HepG2 (cell line): ENCODE measurements at regions not wholly inside any gene's neighbourhood (a gene's known extent, or its start where the extent isn't known, plus 50 kb on each side); places are given as distances from the start of the nearest gene placed in this dataset.
A peak's percentile ranks its signal among the peaks of the same experiment; 100 is the strongest.

Experiments
- CEBPB ChIP-seq: IDR thresholded peaks from 2 replicates; pipeline ENCODE4 v1.6.1; 2011; ENCODE audit warnings: low read depth, low read length, improper control_type of control experiment, borderline replicate concordance
- FLYWCH1 ChIP-seq: sonication (generic); formaldehyde crosslinking; IDR thresholded peaks from 2 replicates; pipeline ENCODE4 v1.8.1; 2023; ENCODE audit warnings: mild to moderate bottlenecking, missing genetic modification reagents
- PAF1 ChIP-seq: IDR thresholded peaks from 2 replicates; pipeline ENCODE4 v1.6.1; 2016; ENCODE audit warnings: missing genetic modification reagents, missing compliant biosample characterization
- SP5 ChIP-seq: IDR thresholded peaks from 2 replicates; pipeline ENCODE4 v1.6.1; 2016; ENCODE audit warnings: low read depth, borderline replicate concordance
- SPEN ChIP-seq: sonication (generic); formaldehyde crosslinking; IDR thresholded peaks from 2 replicates; pipeline ENCODE4 v1.5.1; 2020; ENCODE audit warnings: low read depth, mild to moderate bottlenecking, missing genetic modification reagents
- SRSF1 ChIP-seq: fragments of 200-400 bp; formaldehyde crosslinking; optimal IDR thresholded peaks from 2 replicates; pipeline ENCODE3; 2017; ENCODE audit warnings: mild to moderate bottlenecking, low read depth, low read length, moderate library complexity
- ZMYM3 ChIP-seq: sonication (generic); formaldehyde crosslinking; IDR thresholded peaks from 2 replicates; pipeline ENCODE4 v1.5.1; 2020; ENCODE audit warnings: mild to moderate bottlenecking, missing genetic modification reagents
- ZNF510 ChIP-seq: sonication (generic); formaldehyde crosslinking; IDR thresholded peaks from 2 replicates; pipeline ENCODE4 v1.4.0; 2020; ENCODE audit warnings: low read depth, mild to moderate bottlenecking, missing genetic modification reagents
- ZNF615 ChIP-seq: sonication (generic); formaldehyde crosslinking; IDR thresholded peaks from 2 replicates; pipeline ENCODE4 v1.5.0; 2020; ENCODE audit warnings: mild to moderate bottlenecking, missing genetic modification reagents, borderline replicate concordance
- ZNF7 ChIP-seq: IDR thresholded peaks from 2 replicates; pipeline ENCODE4 v1.6.1; 2016; ENCODE audit warnings: missing biosample characterization, missing genetic modification reagents
- ZNF841 ChIP-seq: sonication (generic); formaldehyde crosslinking; IDR thresholded peaks from 2 replicates; pipeline ENCODE4 v1.8.1; 2023; ENCODE audit warnings: missing genetic modification reagents, borderline replicate concordance
- ZNF883 ChIP-seq: sonication (generic); formaldehyde crosslinking; IDR thresholded peaks from 2 replicates; pipeline ENCODE4 v1.5.1; 2020; ENCODE audit warnings: mild to moderate bottlenecking, missing genetic modification reagents; ENCODE audit errors: not compliant biosample characterization
- TF ChIP-seq, protein P1 (sequence below): sonication (generic); formaldehyde crosslinking; IDR thresholded peaks from 2 replicates; pipeline ENCODE4 v1.4.0; 2020; ENCODE audit warnings: mild to moderate bottlenecking, missing genetic modification reagents
- TF ChIP-seq, protein P2 (sequence below): sonication (generic); formaldehyde crosslinking; conservative IDR thresholded peaks from 2 replicates; pipeline ENCODE4 v1.8.0; 2022; ENCODE audit warnings: low read depth, missing genetic modification reagents
- TF ChIP-seq, protein P3 (sequence below): sonication (generic); formaldehyde crosslinking; IDR thresholded peaks from 2 replicates; pipeline ENCODE4 v1.8.0; 2022; ENCODE audit warnings: low read depth, missing genetic modification reagents
- TF ChIP-seq, protein P4 (sequence below): IDR thresholded peaks from 2 replicates; pipeline ENCODE4 v1.6.1; 2016; ENCODE audit warnings: low read depth
- TF ChIP-seq, protein P5 (sequence below): IDR thresholded peaks from 2 replicates; pipeline ENCODE4 v1.6.1; 2016; ENCODE audit warnings: mild to moderate bottlenecking
- TF ChIP-seq, protein P6 (sequence below), 2 experiments: IDR thresholded peaks; 2 replicates each; pipeline ENCODE4 v1.6.1; 2011 to 2012; ENCODE audit warnings: low read length in 2 of 2, borderline replicate concordance in 1 of 2, low read depth in 1 of 2, mild to moderate bottlenecking in 1 of 2, moderate library complexity in 1 of 2

DNA sequence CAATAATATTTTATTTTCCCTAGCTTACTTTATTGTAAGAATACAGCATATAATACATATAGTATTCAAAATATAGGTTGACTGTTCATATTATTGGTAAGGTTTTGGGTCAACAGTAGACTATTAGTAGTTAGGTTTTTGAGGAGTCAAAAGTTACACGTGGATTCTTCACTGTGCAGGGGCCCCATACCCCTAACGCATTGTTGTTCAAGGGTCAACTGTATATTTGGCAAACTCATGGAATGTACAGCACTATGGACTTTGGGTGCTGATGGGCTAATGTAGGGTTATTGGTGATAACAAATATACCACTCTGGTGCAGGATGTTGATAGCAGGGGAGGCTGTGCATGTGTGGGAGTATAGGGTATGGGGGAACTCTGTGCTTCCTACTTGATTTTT is 397.2 kb downstream of the BCKDHB start (continued):
- TF ChIP-seq, protein P1, sequence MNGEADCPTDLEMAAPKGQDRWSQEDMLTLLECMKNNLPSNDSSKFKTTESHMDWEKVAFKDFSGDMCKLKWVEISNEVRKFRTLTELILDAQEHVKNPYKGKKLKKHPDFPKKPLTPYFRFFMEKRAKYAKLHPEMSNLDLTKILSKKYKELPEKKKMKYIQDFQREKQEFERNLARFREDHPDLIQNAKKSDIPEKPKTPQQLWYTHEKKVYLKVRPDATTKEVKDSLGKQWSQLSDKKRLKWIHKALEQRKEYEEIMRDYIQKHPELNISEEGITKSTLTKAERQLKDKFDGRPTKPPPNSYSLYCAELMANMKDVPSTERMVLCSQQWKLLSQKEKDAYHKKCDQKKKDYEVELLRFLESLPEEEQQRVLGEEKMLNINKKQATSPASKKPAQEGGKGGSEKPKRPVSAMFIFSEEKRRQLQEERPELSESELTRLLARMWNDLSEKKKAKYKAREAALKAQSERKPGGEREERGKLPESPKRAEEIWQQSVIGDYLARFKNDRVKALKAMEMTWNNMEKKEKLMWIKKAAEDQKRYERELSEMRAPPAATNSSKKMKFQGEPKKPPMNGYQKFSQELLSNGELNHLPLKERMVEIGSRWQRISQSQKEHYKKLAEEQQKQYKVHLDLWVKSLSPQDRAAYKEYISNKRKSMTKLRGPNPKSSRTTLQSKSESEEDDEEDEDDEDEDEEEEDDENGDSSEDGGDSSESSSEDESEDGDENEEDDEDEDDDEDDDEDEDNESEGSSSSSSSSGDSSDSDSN: no peak
- TF ChIP-seq ZNF510: no peak
- TF ChIP-seq SPEN (CRISPR knock-in tag): no peak
- no peak for TF ChIP-seq CEBPB
- TF ChIP-seq, protein P2, sequence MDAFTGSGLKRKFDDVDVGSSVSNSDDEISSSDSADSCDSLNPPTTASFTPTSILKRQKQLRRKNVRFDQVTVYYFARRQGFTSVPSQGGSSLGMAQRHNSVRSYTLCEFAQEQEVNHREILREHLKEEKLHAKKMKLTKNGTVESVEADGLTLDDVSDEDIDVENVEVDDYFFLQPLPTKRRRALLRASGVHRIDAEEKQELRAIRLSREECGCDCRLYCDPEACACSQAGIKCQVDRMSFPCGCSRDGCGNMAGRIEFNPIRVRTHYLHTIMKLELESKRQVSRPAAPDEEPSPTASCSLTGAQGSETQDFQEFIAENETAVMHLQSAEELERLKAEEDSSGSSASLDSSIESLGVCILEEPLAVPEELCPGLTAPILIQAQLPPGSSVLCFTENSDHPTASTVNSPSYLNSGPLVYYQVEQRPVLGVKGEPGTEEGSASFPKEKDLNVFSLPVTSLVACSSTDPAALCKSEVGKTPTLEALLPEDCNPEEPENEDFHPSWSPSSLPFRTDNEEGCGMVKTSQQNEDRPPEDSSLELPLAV (CRISPR knock-in tag): no peak
- 0 out of 2 replicates have a peak, but pooled peaks have one; percentile 29 for TF ChIP-seq ZMYM3 (CRISPR knock-in tag)
- TF ChIP-seq, protein P3, sequence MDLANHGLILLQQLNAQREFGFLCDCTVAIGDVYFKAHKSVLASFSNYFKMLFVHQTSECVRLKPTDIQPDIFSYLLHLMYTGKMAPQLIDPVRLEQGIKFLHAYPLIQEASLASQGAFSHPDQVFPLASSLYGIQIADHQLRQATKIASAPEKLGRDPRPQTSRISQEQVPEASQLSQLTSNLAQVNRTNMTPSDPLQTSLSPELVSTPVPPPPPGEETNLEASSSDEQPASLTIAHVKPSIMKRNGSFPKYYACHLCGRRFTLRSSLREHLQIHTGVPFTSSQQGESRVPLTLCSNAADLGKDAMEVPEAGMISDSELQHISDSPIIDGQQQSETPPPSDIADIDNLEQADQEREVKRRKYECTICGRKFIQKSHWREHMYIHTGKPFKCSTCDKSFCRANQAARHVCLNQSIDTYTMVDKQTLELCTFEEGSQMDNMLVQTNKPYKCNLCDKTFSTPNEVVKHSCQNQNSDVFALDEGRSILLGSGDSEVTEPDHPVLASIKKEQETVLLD: no peak
- TF ChIP-seq ZNF841 (CRISPR knock-in tag): no peak
- TF ChIP-seq SRSF1: no peak
- TF ChIP-seq PAF1 (CRISPR knock-in tag): no peak
- no peak for TF ChIP-seq ZNF7 (CRISPR knock-in tag)
- no peak for TF ChIP-seq FLYWCH1 (CRISPR knock-in tag)
- TF ChIP-seq, protein P4, sequence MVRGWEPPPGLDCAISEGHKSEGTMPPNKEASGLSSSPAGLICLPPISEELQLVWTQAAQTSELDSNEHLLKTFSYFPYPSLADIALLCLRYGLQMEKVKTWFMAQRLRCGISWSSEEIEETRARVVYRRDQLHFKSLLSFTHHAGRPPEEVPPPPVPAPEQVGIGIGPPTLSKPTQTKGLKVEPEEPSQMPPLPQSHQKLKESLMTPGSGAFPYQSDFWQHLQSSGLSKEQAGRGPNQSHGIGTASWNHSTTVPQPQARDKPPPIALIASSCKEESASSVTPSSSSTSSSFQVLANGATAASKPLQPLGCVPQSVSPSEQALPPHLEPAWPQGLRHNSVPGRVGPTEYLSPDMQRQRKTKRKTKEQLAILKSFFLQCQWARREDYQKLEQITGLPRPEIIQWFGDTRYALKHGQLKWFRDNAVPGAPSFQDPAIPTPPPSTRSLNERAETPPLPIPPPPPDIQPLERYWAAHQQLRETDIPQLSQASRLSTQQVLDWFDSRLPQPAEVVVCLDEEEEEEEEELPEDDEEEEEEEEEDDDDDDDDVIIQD (CRISPR knock-in tag): peak; percentile 89
- no peak for TF ChIP-seq ZNF883 (CRISPR knock-in tag)
- TF ChIP-seq, protein P5, sequence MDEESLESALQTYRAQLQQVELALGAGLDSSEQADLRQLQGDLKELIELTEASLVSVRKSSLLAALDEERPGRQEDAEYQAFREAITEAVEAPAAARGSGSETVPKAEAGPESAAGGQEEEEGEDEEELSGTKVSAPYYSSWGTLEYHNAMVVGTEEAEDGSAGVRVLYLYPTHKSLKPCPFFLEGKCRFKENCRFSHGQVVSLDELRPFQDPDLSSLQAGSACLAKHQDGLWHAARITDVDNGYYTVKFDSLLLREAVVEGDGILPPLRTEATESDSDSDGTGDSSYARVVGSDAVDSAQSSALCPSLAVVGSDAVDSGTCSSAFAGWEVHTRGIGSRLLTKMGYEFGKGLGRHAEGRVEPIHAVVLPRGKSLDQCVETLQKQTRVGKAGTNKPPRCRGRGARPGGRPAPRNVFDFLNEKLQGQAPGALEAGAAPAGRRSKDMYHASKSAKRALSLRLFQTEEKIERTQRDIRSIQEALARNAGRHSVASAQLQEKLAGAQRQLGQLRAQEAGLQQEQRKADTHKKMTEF (CRISPR knock-in tag): 0 out of 2 replicates have a peak, but pooled peaks have one; percentile 24
- TF ChIP-seq, protein P6, sequence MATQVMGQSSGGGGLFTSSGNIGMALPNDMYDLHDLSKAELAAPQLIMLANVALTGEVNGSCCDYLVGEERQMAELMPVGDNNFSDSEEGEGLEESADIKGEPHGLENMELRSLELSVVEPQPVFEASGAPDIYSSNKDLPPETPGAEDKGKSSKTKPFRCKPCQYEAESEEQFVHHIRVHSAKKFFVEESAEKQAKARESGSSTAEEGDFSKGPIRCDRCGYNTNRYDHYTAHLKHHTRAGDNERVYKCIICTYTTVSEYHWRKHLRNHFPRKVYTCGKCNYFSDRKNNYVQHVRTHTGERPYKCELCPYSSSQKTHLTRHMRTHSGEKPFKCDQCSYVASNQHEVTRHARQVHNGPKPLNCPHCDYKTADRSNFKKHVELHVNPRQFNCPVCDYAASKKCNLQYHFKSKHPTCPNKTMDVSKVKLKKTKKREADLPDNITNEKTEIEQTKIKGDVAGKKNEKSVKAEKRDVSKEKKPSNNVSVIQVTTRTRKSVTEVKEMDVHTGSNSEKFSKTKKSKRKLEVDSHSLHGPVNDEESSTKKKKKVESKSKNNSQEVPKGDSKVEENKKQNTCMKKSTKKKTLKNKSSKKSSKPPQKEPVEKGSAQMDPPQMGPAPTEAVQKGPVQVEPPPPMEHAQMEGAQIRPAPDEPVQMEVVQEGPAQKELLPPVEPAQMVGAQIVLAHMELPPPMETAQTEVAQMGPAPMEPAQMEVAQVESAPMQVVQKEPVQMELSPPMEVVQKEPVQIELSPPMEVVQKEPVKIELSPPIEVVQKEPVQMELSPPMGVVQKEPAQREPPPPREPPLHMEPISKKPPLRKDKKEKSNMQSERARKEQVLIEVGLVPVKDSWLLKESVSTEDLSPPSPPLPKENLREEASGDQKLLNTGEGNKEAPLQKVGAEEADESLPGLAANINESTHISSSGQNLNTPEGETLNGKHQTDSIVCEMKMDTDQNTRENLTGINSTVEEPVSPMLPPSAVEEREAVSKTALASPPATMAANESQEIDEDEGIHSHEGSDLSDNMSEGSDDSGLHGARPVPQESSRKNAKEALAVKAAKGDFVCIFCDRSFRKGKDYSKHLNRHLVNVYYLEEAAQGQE (IDR thresholded peaks at IDR 0.05; ENCODE audit: borderline replicate concordance in 1 of 2, low read depth in 1 of 2, low read length in 2 of 2): no peak
- no peak for TF ChIP-seq ZNF615
- TF ChIP-seq SP5 (CRISPR knock-in tag): no peak
